Motor neuron (in vitro differentiated cells): ENCODE measurements at regions not wholly inside any gene's neighbourhood (a gene's known extent, or its start where the extent isn't known, plus 50 kb on each side); places are given as distances from the start of the nearest gene placed in this dataset.

Source experiments
- ATAC-seq, 8 experiments: fragments of 200-7000 bp; cut with Tn5 transposase; replicated peaks in 6 of 8; 2 replicates each; pipeline ENCODE4 v1.8.0; 2021; ENCODE audit warnings: mild to moderate bottlenecking in 8 of 8, moderate library complexity in 8 of 8
- H3K27ac ChIP-seq, 2 donors: fragments of 250-450 bp; sonication (Bioruptor Pico); 2 replicates each; pipeline ENCODE4 v1.9.0; 2021; ENCODE audit warnings: antibody characterized with exemption in 2 of 2, mild to moderate bottlenecking in 2 of 2, moderate library complexity in 1 of 2
- H3K4me1 ChIP-seq, 2 donors: fragments of 250-450 bp; sonication (Bioruptor Pico); replicated peaks in 1 of 2; 2 replicates each; pipeline ENCODE4 v1.6.1; 2021; ENCODE audit warnings: antibody characterized with exemption in 2 of 2, mild to moderate bottlenecking in 2 of 2, moderate library complexity in 1 of 2
- H3K4me3 ChIP-seq, 5 donors: fragments of 250-450 bp; sonication (Bioruptor Pico); 2 replicates each; pipeline ENCODE4 v1.9.0; 2021; ENCODE audit warnings: antibody characterized with exemption in 5 of 5, mild to moderate bottlenecking in 5 of 5, moderate library complexity in 4 of 5
- WGBS, 10 experiments: fragments of 450-650 bp; shearing (Covaris generic); methylation state at CpG; one replicate each; pipeline ENCODE4 v1.0.0; 2022; 5-methylcytosine and 5-hydroxymethylcytosine counted together
- in situ Hi-C, 9 experiments: fragments of 400-800 bp; cut with MboI; loops; one replicate each; pipeline ENCODE4 v1.15.0; 2021; ENCODE audit warnings: low sequenced_read_pairs in 9 of 9, low pct_unique_long_range_greater_than_20kb in 2 of 9; ENCODE audit not compliant: unreplicated experiment in 9 of 9

DNA sequence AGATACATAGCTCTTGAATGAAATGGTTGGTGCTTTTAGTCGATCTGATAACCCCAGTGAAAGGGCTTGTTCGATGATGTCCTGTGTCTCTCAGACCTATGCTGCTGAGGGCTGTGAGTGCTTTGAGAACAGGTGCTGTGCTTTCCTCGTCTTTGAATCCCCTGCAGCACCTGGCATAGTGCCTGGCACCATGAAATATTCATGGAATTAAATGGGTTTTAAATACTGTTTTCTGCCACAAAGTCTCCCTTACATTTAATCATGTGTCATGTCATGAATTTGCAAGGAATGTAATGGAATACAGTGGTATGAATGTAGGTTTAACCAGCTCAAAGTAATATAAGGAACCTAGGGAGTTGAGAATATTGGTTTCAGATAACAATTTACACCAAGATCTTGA, 220.5 kb upstream of the PRICKLE1 start:
- in situ Hi-C loops = loop anchor here in 1 of 9 experiments (25.0 kb wide), 1 partner anchor 477 kb away; no protein-coding TSS in a partner anchor
- Histone ChIP-seq H3K4me1 (no peaks in the 10 kb centered on the region), H3K4me3 (no peak overlapping the region), H3K27ac (no peak overlapping the region)
- peak in 2 of 8 experiments; percentile 57 to 84 for ATAC-seq
- 10 to 75% (median 70%) methylated on average over 1 to 3 of the region's 3 CpGs; no CpG with 5 or more reads in 3 of the 10 experiments for WGBS, 10 experiments

DNA sequence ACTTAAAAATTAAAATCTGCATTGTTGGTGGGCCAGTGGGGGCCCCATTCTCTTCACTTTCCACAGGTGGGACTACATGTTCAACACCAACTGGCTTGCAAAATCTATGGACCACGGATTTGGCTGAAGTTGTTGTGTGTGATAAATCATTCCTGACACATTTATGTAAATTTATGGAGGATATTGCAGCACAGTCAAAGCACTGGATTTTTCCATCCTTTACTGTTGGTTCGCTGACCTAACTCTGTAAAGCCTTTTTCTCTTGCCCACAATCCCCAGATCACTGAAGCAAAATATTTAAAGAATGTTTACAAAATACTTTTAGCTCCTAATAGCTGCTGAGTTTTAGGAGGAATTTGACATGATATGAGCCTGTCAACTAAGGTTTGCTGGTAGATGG, 219.7 kb upstream of the PRICKLE1 start:
- no peak for ATAC-seq
- WGBS, 10 experiments = 0 to 100% (median 60%) methylated on average over 1 to 2 of the region's 2 CpGs; no CpG with 5 or more reads in 3 of the 10 experiments
- H3K4me3 ChIP-seq = no peak overlapping the region

DNA sequence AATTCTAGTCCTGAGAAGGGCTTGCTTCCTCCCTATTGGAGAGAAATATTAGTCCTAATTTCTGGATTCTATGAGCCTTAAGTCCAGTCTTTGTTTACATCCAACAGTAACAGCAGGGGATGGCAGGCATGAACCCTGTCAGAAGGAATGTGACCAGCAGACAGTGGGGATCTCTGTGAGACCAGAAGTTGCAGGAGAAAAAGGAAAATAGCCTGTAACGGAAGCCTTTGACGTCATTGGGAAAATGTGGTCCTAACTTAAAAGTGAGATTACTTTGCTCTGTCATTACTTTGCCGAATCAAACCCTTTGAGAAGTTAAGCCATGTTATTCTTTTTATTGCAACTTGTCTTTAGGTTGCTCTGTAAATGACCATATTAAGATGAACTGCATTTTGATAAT, 218.2 kb upstream of the PRICKLE1 start:
- Histone ChIP-seq H3K4me3 (no peak overlapping the region), H3K4me1 (no peaks in the 10 kb centered on the region), H3K27ac (no peak overlapping the region)
- WGBS, 10 experiments = 71 to 100% (median 90%) methylated on average over 1 to 3 of the region's 3 CpGs; no CpG with 5 or more reads in 1 of the 10 experiments
- peak in 1 of 8 experiments; percentile 58 for ATAC-seq
- in situ Hi-C loops = loop anchor here in 1 of 9 experiments (25.0 kb wide), 1 partner anchor 480 kb away; no protein-coding TSS in a partner anchor

More for the DNA sequence above, 219.7 kb upstream of the PRICKLE1 start:
- Histone ChIP-seq H3K4me1 (no peaks in the 10 kb centered on the region), H3K27ac (no peak overlapping the region)
- in situ Hi-C loops = loop anchor here in 1 of 9 experiments (25.0 kb wide), 1 partner anchor 478 kb away; no protein-coding TSS in a partner anchor

DNA sequence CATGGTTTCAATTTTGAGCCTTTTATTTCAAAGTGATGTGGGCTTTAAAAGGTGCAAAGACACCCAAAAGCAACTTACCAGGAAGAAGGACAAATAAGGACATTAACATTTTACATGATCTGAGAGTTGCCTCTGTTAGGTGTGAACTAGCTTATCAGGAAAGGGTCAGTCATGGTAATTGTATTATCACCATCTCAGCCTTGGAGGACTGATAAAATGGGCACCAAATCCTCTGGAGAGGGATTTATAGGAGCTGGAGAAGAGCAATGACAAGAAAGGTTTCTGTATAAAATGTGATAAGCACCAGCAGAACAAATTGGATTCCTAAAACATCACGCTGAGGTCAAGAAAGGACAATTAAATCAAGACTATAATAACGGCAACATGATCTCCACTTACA, 217.7 kb upstream of the PRICKLE1 start:
- no peak for ATAC-seq
- Histone ChIP-seq H3K4me1 (no peaks in the 10 kb centered on the region), H3K27ac (no peak overlapping the region), H3K4me3 (no peak overlapping the region)
- 88 to 100% (median 98%) methylated on average over 1 to 2 of the region's 2 CpGs; no CpG with 5 or more reads in 2 of the 10 experiments for WGBS, 10 experiments
- in situ Hi-C loops = loop anchor here in 1 of 9 experiments (25.0 kb wide), 1 partner anchor 480 kb away; no protein-coding TSS in a partner anchor

DNA sequence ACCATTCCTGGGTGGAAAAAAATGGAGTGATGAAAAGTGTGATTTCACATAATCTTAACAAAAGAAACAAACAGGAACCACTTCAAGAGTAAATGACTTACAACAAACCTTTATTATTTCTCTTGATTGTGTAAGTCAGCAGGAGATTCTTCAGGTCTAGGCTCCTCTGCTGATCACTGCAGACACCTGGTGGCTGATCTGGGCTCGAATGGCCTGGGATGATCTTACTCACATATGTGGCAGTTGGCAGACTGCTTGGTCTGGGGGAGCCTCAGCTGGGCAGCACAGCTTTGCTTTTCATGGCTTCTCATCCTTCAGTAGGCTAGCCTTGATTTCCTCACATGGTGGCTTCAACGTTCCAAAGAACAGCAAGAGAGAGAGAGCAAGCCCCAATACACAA, 215.4 kb upstream of the PRICKLE1 start:
- Histone ChIP-seq H3K4me1 (no peaks in the 10 kb centered on the region), H3K27ac (no peak overlapping the region), H3K4me3 (no peak overlapping the region)
- in situ Hi-C loops = loop anchor here in 1 of 9 experiments (25.0 kb wide), 1 partner anchor 482 kb away; no protein-coding TSS in a partner anchor
- WGBS, 10 experiments = 60 to 100% (median 74%) methylated on average over 1 to 2 of the region's 2 CpGs; no CpG with 5 or more reads in 6 of the 10 experiments
- ATAC-seq = no peak

DNA sequence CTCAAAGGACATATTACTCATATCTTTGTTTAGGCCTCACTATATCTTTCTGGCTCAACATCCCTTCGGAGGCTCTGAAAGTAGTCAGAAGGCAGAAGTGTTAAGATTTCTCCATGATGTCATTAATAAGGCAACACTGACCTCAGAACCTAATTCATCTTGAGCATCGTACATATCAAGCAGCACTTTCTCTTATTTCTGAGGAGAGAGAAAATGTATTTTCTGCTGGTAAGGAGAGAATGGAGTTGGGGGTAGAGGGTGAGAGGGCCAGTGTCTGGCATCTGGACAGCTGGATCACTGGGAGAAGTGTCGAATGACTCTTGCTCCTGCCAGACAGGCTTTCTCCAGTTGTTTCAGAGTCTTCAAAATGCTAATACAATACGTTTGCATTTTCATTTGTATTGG, 213.2 kb upstream of the PRICKLE1 start:
- in situ Hi-C loops = loop anchor here in 1 of 9 experiments (25.0 kb wide), 1 partner anchor 485 kb away; no protein-coding TSS in a partner anchor
- H3K27ac ChIP-seq = no peak overlapping the region
- no peaks in the 10 kb centered on the region for H3K4me1 ChIP-seq
- no peak overlapping the region for H3K4me3 ChIP-seq
- ATAC-seq = peak in 4 of 8 experiments; percentile 54 to 87 (median 72)
- WGBS, 10 experiments = 33 to 92% (median 74%) methylated on average over 2 to 4 of the region's 4 CpGs; no CpG with 5 or more reads in 3 of the 10 experiments

DNA sequence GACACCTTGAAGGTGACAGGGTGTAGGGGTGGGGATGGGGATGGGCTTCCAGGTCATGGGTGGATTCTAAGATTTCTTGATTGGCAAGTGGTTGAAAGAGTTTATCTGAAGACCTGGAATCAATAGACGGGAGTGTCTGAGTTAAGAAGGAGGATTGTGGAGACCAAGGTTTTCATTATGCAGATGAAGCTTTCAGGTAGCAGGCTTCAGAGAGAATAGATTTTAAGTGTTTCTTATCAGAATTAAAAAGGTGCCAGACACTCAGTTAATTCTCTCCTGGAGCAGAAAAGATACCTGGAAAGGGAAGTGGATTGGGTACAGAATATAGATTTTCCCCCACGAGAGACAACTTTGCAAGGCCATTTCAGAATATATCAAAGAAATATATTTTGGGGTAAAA, 211.7 kb upstream of the PRICKLE1 start:
- H3K4me3 ChIP-seq = no peak overlapping the region
- in situ Hi-C loops = loop anchor here in 1 of 9 experiments (25.0 kb wide), 1 partner anchor 486 kb away; no protein-coding TSS in a partner anchor
- no peak for ATAC-seq
- WGBS, 10 experiments = 60 to 100% (median 88%) methylated on average over 1 to 2 of the region's 2 CpGs; no CpG with 5 or more reads in 3 of the 10 experiments
- no peak overlapping the region for H3K27ac ChIP-seq
- H3K4me1 ChIP-seq = no peaks in the 10 kb centered on the region

DNA sequence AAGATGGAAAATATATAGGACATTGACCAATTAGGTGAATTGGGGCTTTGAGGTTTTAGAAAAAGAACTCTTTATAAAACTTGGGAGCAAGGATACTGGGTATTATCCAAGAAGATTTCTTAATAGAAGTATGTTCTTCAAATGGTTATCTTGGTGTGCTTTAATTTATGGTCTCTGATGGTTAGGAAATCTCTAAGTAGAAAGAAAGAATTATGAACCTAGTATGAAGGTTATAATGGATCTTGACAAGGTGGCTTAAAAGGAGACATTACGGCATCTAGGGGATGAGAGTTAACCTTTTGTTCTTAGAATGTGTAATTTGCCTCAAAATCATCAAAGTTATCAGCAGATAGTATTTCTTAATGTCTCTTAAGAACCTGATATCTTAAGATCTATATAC, 210.4 kb upstream of the PRICKLE1 start:
- in situ Hi-C loops = loop anchor here in 1 of 9 experiments (25.0 kb wide), 1 partner anchor 487 kb away; no protein-coding TSS in a partner anchor
- no peak for ATAC-seq
- H3K4me1 ChIP-seq = no peaks in the 10 kb centered on the region
- H3K4me3 ChIP-seq = no peak overlapping the region
- WGBS, 10 experiments = 86 to 100% (median 100%) methylated on average over 1 of the region's 1 CpG; no CpG with 5 or more reads in 2 of the 10 experiments
- H3K27ac ChIP-seq = no peak overlapping the region

DNA sequence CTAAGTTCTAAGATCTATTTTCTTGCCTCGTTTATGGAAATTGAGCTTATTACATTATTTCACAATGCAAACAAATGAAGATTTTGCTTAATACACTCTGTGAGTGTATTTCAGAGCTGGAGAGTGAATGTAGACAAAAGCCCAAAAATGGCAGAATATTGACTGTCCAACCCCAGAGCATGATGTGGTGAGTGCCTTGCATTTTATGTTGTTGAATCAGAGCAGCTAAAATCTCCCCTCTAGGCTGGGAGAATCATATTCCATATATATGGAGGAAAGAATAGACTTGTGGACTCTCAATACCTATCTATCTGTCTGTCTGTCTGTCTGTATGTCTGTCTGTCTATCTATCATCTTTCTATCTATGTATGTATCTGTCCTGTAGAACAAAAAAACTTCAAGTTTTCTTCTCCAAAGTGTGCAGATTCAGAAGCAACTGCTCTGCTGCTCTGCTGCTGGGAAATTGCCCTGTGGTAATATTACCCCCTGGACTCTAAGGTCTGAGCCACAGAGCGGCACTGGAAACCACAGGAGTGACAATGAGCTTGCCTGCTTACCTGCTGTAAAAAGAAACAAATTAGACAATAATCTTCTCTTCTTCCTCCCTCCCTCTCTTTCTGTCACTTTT, 209.4 kb upstream of the PRICKLE1 start:
- ATAC-seq = peak in 1 of 8 experiments; percentile 13
- H3K4me3 ChIP-seq = no peak overlapping the region
- WGBS, 10 experiments = 0 to 100% (median 88%) methylated on average over 1 to 2 of the region's 2 CpGs; no CpG with 5 or more reads in 3 of the 10 experiments
- H3K27ac ChIP-seq = no peak overlapping the region
- in situ Hi-C loops = no loop called here
- no peaks in the 10 kb centered on the region for H3K4me1 ChIP-seq

DNA sequence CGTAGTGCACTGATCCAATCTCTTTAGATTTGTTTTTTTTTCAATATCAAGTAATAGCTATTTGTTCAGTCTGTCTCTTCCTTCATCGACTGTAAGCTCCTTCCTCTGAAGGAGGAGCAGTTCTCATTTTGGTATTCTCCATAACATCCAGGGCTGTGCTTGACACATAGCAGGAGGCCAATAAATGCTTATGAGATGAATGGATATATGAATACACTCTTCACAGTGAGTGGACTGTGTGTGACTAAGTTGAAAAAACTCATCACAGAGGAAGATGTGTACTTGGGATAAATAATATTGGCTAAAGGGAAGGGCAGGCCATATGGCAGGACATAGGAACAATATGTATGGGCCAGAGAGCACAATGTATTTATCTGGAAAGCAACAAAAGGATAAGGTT, 205.3 kb upstream of the PRICKLE1 start:
- no peak overlapping the region for H3K27ac ChIP-seq
- 55 to 100% (median 88%) methylated on average over 1 to 2 of the region's 2 CpGs; no CpG with 5 or more reads in 1 of the 10 experiments for WGBS, 10 experiments

DNA sequence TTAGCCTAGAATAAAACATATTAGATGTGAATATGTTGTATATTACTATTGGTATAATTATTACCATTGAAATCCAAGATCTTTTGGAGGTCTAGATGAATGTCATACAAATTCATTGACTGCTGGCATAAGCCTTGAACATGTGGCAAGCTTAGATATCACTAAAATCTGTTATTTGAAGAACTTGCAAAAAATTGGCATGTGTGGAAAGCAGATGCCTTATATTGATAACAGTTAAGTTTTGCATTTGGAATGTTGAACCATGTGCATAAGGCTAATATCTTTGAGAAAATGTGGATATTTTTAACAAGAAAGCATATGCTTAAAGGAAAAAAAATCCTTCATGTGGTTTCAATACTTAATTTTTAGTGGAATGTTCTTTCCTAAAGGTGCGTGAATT, 203.6 kb upstream of the PRICKLE1 start:
- ATAC-seq = peak in 1 of 8 experiments; percentile 41
- Histone ChIP-seq H3K4me3 (no peak overlapping the region), H3K4me1 (peaks cover 0 to 8% of the 10 kb centered on the region in 2 donors), H3K27ac (no peak overlapping the region)
- 14 to 100% (median 100%) methylated on average over 1 of the region's 1 CpG; no CpG with 5 or more reads in 1 of the 10 experiments for WGBS, 10 experiments
- in situ Hi-C loops = no loop called here

More for the DNA sequence above, 205.3 kb upstream of the PRICKLE1 start:
- Histone ChIP-seq H3K4me3 (no peak overlapping the region), H3K4me1 (peaks cover 0 to 8% of the 10 kb centered on the region in 2 donors)
- in situ Hi-C loops = no loop called here
- peak in 1 of 8 experiments; percentile 68 for ATAC-seq

DNA sequence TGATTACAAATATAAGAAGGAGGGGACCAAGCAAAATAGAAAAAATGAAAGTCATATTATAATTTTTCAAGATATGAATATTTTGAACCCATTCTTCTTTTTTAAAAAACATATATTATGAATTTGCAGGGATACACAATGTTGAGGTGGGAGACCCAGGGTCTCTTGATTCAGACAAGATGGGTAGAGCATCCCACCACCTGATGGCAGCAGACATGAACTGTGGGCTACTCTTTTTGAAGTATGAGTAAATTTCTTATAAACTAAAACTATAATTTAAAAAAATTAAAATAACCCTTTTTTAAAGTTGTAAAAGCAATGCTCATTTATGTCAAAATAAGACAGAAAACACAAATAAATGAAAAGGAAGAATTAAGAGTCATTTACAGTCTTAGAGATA, 202.7 kb upstream of the PRICKLE1 start:
- Histone ChIP-seq H3K27ac (no peak overlapping the region), H3K4me3 (no peak overlapping the region), H3K4me1 (peaks cover 0 to 8% of the 10 kb centered on the region in 2 donors)
- in situ Hi-C loops = no loop called here
- no peak for ATAC-seq

DNA sequence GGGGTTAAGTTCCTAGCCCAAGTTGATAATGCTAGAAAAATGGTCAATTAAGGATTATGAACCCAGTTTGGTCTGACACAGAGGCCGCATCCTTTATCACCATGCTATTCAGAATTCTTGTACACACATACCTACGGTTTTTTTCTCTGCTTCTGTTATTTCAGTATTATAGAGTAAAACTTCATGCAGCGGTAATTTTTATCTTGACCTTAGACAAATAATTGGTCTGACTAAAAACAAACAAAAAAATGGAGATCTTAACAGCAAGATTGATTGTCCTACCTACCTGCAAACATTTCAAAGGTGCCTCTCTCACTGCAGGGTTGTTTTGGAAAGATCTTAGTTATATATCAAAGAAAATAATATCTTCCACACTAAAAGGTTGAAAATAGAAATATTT, 201.9 kb upstream of the PRICKLE1 start:
- no peak overlapping the region for H3K4me3 ChIP-seq
- no peak for ATAC-seq
- in situ Hi-C loops = no loop called here
- 78 to 100% (median 100%) methylated on average over 1 to 3 of the region's 3 CpGs for WGBS, 10 experiments
- H3K27ac ChIP-seq = no peak overlapping the region
- peaks cover 0 to 8% of the 10 kb centered on the region in 2 donors for H3K4me1 ChIP-seq
